ENCODE measurements at regions not wholly inside any gene's neighbourhood (a gene's known extent, or its start where the extent isn't known, plus 50 kb on each side); places are given as distances from the start of the nearest gene placed in this dataset.

DNA sequence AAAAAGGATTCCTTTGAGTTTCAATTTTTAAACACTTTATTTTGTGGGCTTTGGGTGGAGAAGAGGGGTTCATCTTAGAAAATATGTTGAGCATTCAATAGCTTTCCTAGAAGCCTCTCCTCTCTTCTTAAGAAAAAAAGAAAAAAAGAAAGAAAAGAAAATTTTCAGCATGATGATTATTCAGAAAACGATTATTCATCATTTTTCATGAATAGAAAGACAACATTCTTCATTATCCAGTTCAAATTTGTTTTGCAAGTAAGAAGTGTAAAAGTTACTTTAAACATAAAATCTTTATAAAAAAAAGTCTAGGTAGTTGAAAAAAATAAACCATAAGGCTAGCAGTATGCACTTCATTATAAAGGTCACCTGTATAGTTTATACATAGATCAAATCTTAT is 636.5 kb downstream of the IRX1 start:
- TF ChIP-seq L3MBTL2 (conservative IDR thresholded peaks at IDR 0.05) (no peak), SP1 (IDR thresholded peaks at IDR 0.05) (no peak), LEF1 (IDR thresholded peaks at IDR 0.05; ENCODE audit: borderline replicate concordance) (no peak), ZNF384 (IDR thresholded peaks at IDR 0.05) (no peak)

Measured in HEK293T (cell line).